ENCODE measurements at regions not wholly inside any gene's neighbourhood (a gene's known extent, or its start where the extent isn't known, plus 50 kb on each side); places are given as distances from the start of the nearest gene placed in this dataset.
"Not testable (repeated sequence)": the region's sequence is repeated elsewhere in the genome, so short reads cannot be mapped to it uniquely, and the experiment has no call there.

DNA sequence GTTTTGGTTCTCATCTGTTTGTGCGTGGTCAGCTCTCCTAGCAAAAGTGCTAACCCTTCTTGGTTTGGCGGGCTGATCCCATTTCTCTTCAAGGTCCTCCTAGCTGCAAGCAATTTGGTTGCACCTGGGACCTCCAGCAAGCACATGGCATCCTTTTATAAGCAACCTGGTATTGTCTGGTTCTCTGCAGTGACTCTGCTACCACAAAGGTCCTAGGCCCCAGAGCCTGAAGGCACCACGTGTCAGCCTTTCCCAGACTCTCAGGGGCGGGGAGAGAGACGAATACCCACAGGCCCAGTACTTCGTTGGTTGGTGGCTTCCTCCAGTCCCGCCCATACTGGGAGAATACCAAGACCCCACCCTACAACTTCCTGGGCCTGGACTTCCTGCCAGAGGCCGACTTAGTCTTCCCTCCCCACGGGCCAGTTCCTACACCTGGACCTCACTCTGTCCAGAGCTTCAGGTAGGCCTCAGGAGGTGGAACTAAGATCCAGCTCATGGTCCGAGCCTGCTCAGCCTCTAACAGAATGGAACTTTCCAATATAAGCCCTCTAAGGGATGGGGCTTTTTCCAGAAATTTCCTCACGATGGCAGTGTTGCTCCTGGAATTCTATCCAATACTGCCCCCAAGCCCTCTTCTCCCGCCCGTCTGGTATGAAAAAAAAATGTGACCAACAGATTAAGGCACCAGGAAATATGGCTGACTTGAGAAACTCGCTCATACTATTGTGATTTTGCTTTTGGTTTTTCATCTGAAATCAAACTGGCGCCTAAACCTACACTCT, 192.5 kb upstream of the STK26 start:
- DNase-seq (ENCODE audit: low read depth) = no peak

DNA sequence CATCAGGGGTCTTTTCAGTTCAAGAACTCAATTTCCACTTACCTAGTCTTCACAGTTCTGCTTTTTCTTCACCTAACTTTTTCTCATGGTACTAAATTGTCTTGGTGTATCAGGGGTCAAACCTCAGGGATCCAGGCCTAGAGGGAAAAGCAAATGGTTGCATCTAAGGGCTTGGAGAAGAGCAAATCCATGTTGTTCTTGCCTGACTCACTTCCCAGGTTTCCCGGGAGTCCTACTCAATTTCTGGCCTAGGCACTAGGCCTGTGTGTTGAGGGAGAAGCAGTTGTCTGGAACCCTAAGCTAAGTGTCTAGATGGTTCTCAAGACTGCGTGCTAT, 191.9 kb upstream of the STK26 start:
- DNase-seq (ENCODE audit: low read depth) = no peak

DNA sequence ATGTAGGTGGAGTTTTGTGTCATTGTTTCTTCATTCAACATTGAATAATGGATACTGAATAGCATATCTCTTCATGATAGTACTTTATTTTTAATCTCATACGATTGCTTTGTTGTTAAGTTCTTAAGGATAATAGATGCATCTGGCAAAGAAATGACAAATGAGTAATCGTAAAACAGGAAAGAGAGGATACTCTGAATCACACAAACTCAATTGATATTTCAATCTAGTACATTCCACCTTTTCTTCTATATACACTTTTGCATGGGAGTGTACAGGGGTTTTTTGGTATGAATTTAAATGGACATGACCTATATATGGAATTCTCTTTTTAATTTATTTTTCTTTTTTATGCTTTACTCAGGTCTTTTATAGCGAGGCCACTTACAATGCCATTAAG, 186.9 kb upstream of the STK26 start:
- no peak for DNase-seq (ENCODE audit: low read depth)

- DNase-seq (ENCODE audit: low read depth) = no peak
These were observed 185.8 kb upstream of the STK26 start for GRCh38 chrX:131837325-131837724.

GRCh38 chrX:131840799-131841495, 182.2 kb upstream of the STK26 start:
- no peak for DNase-seq (ENCODE audit: low read depth)

GRCh38 chrX:131841496-131842437, 181.3 kb upstream of the STK26 start:
- no peak for DNase-seq (ENCODE audit: low read depth)

DNA sequence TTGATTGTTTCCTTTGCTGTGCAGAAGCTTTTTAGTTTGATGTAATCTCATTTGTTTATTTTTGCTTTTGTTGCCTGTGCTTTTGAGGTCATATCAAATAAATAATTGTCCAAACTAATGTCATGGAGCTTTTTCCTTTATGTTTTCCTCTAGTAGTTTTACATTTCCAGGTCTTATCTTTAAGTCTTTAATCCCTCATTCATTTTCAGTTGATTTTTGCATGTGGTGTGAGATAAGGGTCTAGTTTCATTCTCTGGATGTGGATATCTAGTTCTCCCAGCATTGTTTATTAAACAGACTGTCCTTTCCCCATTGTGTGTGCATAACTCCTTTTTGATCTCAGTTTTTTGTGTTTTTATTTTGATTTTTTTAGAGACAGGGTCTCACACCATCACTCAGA, 179.1 kb upstream of the STK26 start:
- no peak for DNase-seq (ENCODE audit: low read depth)

GRCh38 chrX:131845201-131845600, 177.9 kb upstream of the STK26 start:
- no peak for DNase-seq (ENCODE audit: low read depth)

- no peak for DNase-seq (ENCODE audit: low read depth)
These were observed 177.3 kb upstream of the STK26 start for GRCh38 chrX:131845771-131846170.

DNA sequence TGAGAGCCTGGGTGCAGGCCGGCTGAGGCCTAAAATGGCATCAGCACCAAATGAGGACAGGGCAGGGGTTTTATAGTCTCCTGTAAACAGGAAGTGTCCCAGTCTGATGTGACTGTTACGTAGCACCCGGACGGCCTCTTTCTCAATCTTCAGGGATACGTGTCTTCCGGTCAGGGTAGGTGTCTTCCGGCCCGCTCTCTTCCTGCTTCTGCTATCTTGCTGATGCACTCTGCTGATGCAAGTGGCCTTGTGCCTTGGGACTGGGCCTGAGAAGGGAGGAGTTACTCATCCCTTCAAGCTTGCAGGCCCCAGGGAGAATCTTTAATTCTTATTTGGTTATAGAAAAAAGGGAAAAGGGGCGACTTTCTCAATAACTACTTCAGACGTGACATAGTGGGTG, 172.1 kb upstream of the STK26 start:
- DNase-seq (ENCODE audit: low read depth) = not testable (repeated sequence)

DNA sequence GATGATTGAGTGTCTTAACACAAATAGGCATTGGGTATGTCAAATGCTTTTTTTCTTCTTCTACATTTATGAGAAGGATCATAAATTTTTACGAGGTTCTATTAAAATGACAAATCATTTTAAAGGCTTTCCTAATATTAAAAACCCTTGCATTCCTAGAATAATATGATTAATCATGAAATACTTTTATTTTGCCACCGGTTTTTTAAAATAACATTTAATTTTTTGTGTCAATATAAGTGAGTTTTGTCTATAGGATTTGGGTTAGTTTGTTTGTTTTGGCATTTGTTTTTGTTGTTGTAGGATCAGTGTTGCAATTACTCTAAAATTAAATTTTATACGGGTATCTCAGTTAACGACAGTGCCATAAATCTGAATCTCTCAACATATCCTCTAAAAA, 169.7 kb upstream of the STK26 start:
- DNase-seq (ENCODE audit: low read depth) = no peak

GRCh38 chrX:131854581-131854980, 168.5 kb upstream of the STK26 start:
- DNase-seq (ENCODE audit: low read depth) = no peak

DNA sequence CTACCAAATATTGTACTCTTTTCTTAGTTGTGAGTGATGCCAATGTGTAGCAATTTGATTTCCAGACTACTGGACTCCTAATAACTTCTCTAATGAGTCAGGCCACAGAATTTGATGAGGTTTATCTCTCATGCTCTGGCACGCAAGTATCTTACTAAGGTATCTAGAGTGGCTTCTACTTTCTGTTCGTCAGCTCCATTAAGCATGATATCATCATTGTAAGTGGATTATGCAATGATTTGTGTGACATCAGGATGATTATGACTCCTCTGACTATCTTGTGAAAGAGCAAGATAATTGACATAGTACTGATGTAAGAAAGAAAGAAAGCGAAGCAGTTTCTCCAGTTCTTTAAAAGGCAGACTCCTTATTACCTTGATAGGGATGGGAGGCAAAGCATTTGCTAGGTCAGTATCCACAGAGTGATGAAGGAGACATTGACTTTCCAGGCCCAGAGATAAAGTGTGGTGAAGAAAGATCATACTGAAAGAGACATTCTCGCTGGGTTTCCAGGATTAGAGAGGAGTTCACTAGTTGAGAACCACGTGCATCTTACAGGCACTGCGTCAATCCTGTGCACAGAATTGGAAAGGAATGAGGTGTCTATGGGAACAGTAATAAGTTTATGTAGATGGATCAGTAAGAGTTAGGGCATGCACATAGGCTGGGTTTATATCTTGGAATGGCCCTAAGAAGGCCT, 161.9 kb upstream of the STK26 start:
- no peak for DNase-seq (ENCODE audit: low read depth)

DNA sequence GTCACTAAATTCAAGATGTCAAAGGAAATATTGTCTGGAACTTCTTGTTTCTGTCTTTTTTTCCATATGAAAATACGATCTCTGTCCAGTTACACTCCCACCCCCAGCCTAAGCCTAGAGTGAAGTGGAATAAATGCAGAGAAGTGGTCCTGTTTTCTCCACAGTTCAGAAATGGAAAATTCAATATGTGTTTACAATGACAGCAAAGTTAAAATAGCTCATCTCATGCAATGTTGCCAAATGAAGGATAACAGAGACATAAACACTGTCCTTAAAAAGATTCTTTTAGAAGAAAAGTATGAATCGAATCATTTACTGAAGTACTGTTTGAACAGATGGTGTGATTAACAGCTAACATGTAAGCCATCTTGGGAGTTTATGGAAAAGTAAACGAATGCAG, 160.8 kb upstream of the STK26 start:
- no peak for DNase-seq (ENCODE audit: low read depth)

DNA sequence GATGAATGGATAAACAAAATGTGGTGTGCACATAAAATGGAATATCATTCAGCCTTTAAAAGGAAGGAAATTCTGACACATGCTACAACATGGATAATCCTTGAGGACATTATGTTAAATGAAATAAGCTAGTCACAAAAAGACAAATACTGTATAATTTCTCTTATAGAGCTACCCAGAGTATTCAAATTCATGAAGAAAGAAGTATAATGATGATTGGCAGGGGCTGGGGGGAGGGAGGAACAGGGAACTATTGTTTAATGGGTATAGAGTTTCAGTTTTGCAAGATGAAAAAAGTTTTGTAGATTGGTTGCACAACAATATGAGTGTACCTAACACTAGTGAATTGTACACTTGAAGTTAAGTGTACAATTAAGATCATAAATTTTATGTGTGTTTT, 153.9 kb upstream of the STK26 start:
- DNase-seq (ENCODE audit: low read depth) = no peak

DNA sequence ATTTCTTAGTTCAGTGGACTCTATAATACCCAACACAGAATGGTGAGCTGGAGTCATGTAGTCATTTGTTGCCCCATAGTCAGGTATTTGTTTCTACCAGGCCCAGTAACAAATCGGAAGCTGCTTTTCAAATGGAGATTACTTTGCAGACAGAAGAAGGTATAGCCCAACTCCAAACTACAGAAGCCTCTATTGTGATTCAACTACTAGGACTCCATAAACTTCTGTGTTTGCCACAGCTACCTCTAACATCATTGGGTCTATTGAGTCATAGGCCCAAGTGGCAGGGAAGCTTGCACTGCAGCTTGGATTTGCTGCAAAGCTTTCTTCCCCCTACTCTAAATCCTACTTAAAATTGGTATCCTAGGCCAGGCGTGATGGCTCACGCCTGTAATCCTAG, 148.8 kb upstream of the STK26 start:
- no peak for DNase-seq (ENCODE audit: low read depth)

- not testable (repeated sequence) for DNase-seq (ENCODE audit: low read depth)
These were observed 147.3 kb upstream of the STK26 start for GRCh38 chrX:131875827-131876226.

DNA sequence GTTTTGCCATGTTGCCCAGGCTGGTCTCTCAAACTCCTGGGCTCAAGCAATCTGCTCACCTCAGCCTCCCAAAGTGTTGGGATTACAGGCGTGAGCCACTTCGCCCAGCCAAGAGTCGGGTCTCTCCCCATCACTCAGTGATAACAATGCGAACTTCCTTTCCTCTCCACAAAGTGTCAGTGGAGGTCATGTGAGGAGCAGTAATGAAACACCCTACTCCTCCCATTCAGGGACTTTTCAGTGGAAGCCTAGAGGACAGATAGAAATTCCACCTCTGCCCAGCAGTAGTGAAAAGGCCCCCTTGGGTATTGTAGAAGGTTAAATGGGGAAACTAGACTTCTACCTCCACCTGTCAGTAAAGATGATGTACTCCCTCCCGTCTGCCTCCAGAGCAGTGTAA, 141.9 kb upstream of the STK26 start:
- no peak for DNase-seq (ENCODE audit: low read depth)

GRCh38 chrX:131885042-131885441, 138.1 kb upstream of the STK26 start:
- not testable (repeated sequence) for DNase-seq (ENCODE audit: low read depth)

DNA sequence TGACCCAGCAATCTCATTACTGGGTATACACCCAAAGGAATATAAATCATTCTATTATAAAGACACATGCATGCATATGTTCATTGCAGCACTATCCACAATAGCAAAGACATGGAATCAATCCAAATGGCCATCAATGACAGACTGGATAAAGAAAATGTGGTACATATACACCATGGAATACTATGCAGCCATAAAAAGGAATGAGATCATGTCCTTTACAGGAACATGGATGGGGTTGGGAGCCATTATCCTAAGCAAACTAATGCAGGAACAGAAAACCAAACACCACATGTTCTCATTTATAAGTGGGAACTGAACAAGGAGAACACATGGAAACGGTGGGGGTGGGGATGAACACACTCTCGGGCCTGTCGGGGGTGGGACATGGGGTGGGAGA, 129.2 kb upstream of the STK26 start:
- DNase-seq (ENCODE audit: low read depth) = not testable (repeated sequence)

DNA sequence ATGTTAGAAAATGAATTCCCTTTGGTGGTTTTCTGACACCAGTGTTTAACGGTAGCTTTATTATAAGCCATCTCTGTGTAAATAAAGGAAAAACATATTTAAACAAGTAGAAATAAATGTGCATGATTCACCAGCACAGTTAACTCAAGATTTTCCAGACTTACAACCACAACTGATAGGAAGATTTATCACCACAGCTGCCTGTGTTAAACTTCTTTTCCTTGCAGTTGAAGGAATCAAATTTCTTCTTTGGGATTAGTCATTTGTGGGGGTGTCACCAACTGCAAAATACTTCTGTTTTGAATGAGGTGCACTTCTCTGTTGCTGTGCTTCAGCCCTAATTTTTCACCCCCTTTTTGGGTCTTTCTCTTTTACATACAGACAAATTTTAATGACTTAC, 128.1 kb upstream of the STK26 start:
- DNase-seq (ENCODE audit: low read depth) = peak; percentile 6

GRCh38 chrX:131895807-131896206, 127.3 kb upstream of the STK26 start:
- DNase-seq (ENCODE audit: low read depth) = no peak
